22Rv1 (cell line): ENCODE measurements at regions not wholly inside any gene's neighbourhood (a gene's known extent, or its start where the extent isn't known, plus 50 kb on each side); places are given as distances from the start of the nearest gene placed in this dataset.

Experiments
- ZFX ChIP-seq: fragments of 450-650 bp; IDR thresholded peaks from 2 replicates; pipeline ENCODE4 v1.6.1; 2017; ENCODE audit warnings: antibody characterized with exemption, borderline replicate concordance
- TF ChIP-seq, protein P1 (sequence below): fragments of 450-650 bp; IDR thresholded peaks from 2 replicates; pipeline ENCODE4 v1.5.1; 2017; ENCODE audit warnings: mild to moderate bottlenecking

GRCh38 chrX:150238632-150239382 is 124.3 kb upstream of the MAMLD1 start:
- TF ChIP-seq, protein P1, sequence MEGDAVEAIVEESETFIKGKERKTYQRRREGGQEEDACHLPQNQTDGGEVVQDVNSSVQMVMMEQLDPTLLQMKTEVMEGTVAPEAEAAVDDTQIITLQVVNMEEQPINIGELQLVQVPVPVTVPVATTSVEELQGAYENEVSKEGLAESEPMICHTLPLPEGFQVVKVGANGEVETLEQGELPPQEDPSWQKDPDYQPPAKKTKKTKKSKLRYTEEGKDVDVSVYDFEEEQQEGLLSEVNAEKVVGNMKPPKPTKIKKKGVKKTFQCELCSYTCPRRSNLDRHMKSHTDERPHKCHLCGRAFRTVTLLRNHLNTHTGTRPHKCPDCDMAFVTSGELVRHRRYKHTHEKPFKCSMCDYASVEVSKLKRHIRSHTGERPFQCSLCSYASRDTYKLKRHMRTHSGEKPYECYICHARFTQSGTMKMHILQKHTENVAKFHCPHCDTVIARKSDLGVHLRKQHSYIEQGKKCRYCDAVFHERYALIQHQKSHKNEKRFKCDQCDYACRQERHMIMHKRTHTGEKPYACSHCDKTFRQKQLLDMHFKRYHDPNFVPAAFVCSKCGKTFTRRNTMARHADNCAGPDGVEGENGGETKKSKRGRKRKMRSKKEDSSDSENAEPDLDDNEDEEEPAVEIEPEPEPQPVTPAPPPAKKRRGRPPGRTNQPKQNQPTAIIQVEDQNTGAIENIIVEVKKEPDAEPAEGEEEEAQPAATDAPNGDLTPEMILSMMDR = no peak
- TF ChIP-seq ZFX = no peak
